ENCODE measurements at regions not wholly inside any gene's neighbourhood (a gene's known extent, or its start where the extent isn't known, plus 50 kb on each side); places are given as distances from the start of the nearest gene placed in this dataset.

- TF ChIP-seq EZH2 (IDR thresholded peaks at IDR 0.05; ENCODE audit: borderline replicate concordance, insufficient read depth, low read depth, low read length, poor library complexity, severe bottlenecking) (no peak), CTCF (IDR thresholded peaks at IDR 0.05) (no peak)
- Mint-ChIP-seq H3K27ac (no peak overlapping the region), H3K27me3 (no peaks in the 10 kb centered on the region), H3K9me3 (ENCODE audit: insufficient read depth) (no peaks in the 10 kb centered on the region), H3K4me3 (no peak overlapping the region), H3K4me1 (peaks cover 30% of the 10 kb centered on the region)
- Histone ChIP-seq H3K4me2 (replicated peaks; ENCODE audit: low read depth, low read length, poor library complexity, severe bottlenecking) (no peak overlapping the region), H3K4me3 (ENCODE audit: control extremely low read depth in 1 of 5, extremely low read depth in 1 of 5, insufficient read depth in 1 of 5, low read depth in 2 of 5, low read length in 4 of 5) (no peak overlapping the region), H2AFZ (ENCODE audit: insufficient read depth, low read depth, low read length, poor library complexity, severe bottlenecking) (no peak overlapping the region), H3K79me2 (ENCODE audit: control insufficient read depth, insufficient read depth, low read length) (peaks cover 49% of the 10 kb centered on the region), H3K9me3 (ENCODE audit: control extremely low read depth in 1 of 3, control insufficient read depth in 2 of 3, insufficient read depth in 1 of 3, low read length in 2 of 3) (no peaks in the 10 kb centered on the region), H3K9ac (ENCODE audit: low read length) (no peak overlapping the region), H3K27me3 (replicated peaks in 1 of 4; ENCODE audit: control extremely low read depth in 1 of 4, control insufficient read depth in 3 of 4, insufficient read depth in 4 of 4, low read length in 3 of 4) (no peaks in the 10 kb centered on the region), H3K27ac (ENCODE audit: low read length in 2 of 2) (no peak overlapping the region), H3K4me1 (ENCODE audit: control insufficient read depth in 2 of 2, insufficient read depth in 2 of 2, low read length in 2 of 2) (peaks cover 18 to 27% of the 10 kb centered on the region in 2 donors), H3K36me3 (replicated peaks in 1 of 2; ENCODE audit: control extremely low read depth in 1 of 2, control insufficient read depth in 1 of 2, extremely low read depth in 1 of 2, insufficient read depth in 2 of 2, low read length in 1 of 2) (peaks cover 0 to 3% of the 10 kb centered on the region in 2 experiments), H4K20me1 (ENCODE audit: control insufficient read depth, insufficient read depth, low read length, poor library complexity, severe bottlenecking) (no peaks in the 10 kb centered on the region)
- ChIA-PET CTCF (interaction anchor here (1.5 kb wide), 1 partner anchor 15 kb away, joined by 4 read pairs; no protein-coding TSS in a partner anchor), POLR2A (no interaction called here)
- DNase-seq (no peak), ATAC-seq (ENCODE audit: low read depth) (no peak)
- WGBS (ENCODE audit: insufficient coverage) = 93% methylated on average over 7 of the region's 9 CpGs
- intact Hi-C loops (cut with micrococcal nuclease) = no loop called here
These were observed 102.2 kb downstream of the ARF6 start for GRCh38 chr14:49994951-49995561.

DNA sequence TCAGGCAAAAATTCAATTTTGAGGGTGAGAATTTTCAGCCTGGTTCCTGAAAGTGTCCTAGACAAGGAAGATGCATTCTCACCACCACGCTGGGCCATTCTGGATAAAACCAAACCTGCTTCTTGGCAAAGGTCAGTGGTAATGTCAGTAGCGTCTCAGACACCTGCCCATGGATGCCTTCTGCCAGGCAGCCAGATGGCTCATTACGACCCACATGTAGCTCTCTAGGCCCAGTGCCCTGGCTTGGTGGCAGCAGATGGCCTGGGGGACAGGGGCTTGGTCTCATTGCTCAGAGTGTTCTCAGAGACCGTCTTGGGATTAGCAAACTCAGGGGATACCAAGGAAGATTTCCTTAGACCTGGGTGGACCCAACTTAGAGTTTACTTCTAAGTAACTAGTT lies 105.1 kb downstream of the ARF6 start:
- CTCF ChIA-PET = interaction anchor here (6.4 kb wide), 1 partner anchor 26 kb away, joined by 51 read pairs; no protein-coding TSS in a partner anchor
- H3K4me1 ChIP-seq (ENCODE audit: control insufficient read depth in 2 of 2, insufficient read depth in 2 of 2, low read length in 2 of 2) = peaks cover 43 to 51% of the 10 kb centered on the region in 2 donors

More for the DNA sequence above, 105.1 kb downstream of the ARF6 start:
- H3K27ac ChIP-seq (ENCODE audit: low read length in 2 of 2) = peak overlapping the region in 1 of 2 donors; percentile 9
- Mint-ChIP-seq H3K4me3 (no peak overlapping the region), H3K27ac (no peak overlapping the region), H3K27me3 (no peaks in the 10 kb centered on the region), H3K9me3 (ENCODE audit: insufficient read depth) (no peaks in the 10 kb centered on the region), H3K4me1 (peaks cover 46% of the 10 kb centered on the region)
- no peak overlapping the region for H2AFZ ChIP-seq (ENCODE audit: insufficient read depth, low read depth, low read length, poor library complexity, severe bottlenecking)
- DNase-seq (no peak), ATAC-seq (ENCODE audit: low read depth) (no peak)
- WGBS (ENCODE audit: insufficient coverage) = 100% methylated on average over 4 of the region's 4 CpGs
- no peak for TF ChIP-seq CTCF (IDR thresholded peaks at IDR 0.05)
- TF ChIP-seq EZH2 (IDR thresholded peaks at IDR 0.05; ENCODE audit: borderline replicate concordance, insufficient read depth, low read depth, low read length, poor library complexity, severe bottlenecking) = no peak
- peaks cover 0 to 3% of the 10 kb centered on the region in 2 experiments for H3K36me3 ChIP-seq (replicated peaks in 1 of 2; ENCODE audit: control extremely low read depth in 1 of 2, control insufficient read depth in 1 of 2, extremely low read depth in 1 of 2, insufficient read depth in 2 of 2, low read length in 1 of 2)
- no peak overlapping the region for H3K4me3 ChIP-seq (ENCODE audit: control extremely low read depth in 1 of 5, extremely low read depth in 1 of 5, insufficient read depth in 1 of 5, low read depth in 2 of 5, low read length in 4 of 5)
- H3K9me3 ChIP-seq (ENCODE audit: control extremely low read depth in 1 of 3, control insufficient read depth in 2 of 3, insufficient read depth in 1 of 3, low read length in 2 of 3) = no peaks in the 10 kb centered on the region
- no peaks in the 10 kb centered on the region for H4K20me1 ChIP-seq (ENCODE audit: control insufficient read depth, insufficient read depth, low read length, poor library complexity, severe bottlenecking)
- no peaks in the 10 kb centered on the region for H3K27me3 ChIP-seq (replicated peaks in 1 of 4; ENCODE audit: control extremely low read depth in 1 of 4, control insufficient read depth in 3 of 4, insufficient read depth in 4 of 4, low read length in 3 of 4)
- POLR2A ChIA-PET = interaction anchor here (1.6 kb wide), 1 partner anchor 106 kb away, joined by 4 read pairs; no protein-coding TSS in a partner anchor
- peaks cover 20% of the 10 kb centered on the region for H3K79me2 ChIP-seq (ENCODE audit: control insufficient read depth, insufficient read depth, low read length)
- no peak overlapping the region for H3K4me2 ChIP-seq (replicated peaks; ENCODE audit: low read depth, low read length, poor library complexity, severe bottlenecking)
- no peak overlapping the region for H3K9ac ChIP-seq (ENCODE audit: low read length)
- intact Hi-C loops (cut with micrococcal nuclease) = no loop called here
